NT2/D1 (cell line): ENCODE measurements at regions not wholly inside any gene's neighbourhood (a gene's known extent, or its start where the extent isn't known, plus 50 kb on each side); places are given as distances from the start of the nearest gene placed in this dataset.
"Not testable (repeated sequence)": the region's sequence is repeated elsewhere in the genome, so short reads cannot be mapped to it uniquely, and the experiment has no call there.

Experiments
- DNase-seq: peaks from one replicate; pipeline ENCODE4 v3.0.0-alpha.2; 2011; ENCODE audit warnings: low read depth, low spot score
- H3K27me3 ChIP-seq: 2 replicates; pipeline ENCODE4 v1.6.0; 2011; ENCODE audit warnings: mild to moderate bottlenecking; ENCODE audit not compliant: insufficient read length, insufficient read depth
- H3K36me3 ChIP-seq: 2 replicates; pipeline ENCODE4 v1.6.1; 2011; ENCODE audit warnings: mild to moderate bottlenecking, low read length, mixed read lengths; ENCODE audit not compliant: insufficient read depth, insufficient read length
- H3K4me1 ChIP-seq: 2 replicates; pipeline ENCODE4 v1.5.1; 2011; ENCODE audit not compliant: insufficient read depth, insufficient read length
- H3K4me3 ChIP-seq: 2 replicates; pipeline ENCODE4 v1.5.1; 2011; ENCODE audit warnings: low read depth; ENCODE audit not compliant: insufficient read length
- H3K9ac ChIP-seq: 2 replicates; pipeline ENCODE4 v1.6.0; 2011; ENCODE audit warnings: low read depth; ENCODE audit not compliant: insufficient read length
- H3K9me3 ChIP-seq: 2 replicates; pipeline ENCODE4 v1.5.1; 2011; ENCODE audit warnings: mild to moderate bottlenecking, low read length; ENCODE audit not compliant: insufficient read depth
- SUZ12 ChIP-seq: IDR thresholded peaks from 2 replicates; pipeline ENCODE4 v1.6.1; 2011; ENCODE audit not compliant: insufficient read length, insufficient read depth; ENCODE audit errors: extremely low read depth
- YY1 ChIP-seq: IDR thresholded peaks from 2 replicates; pipeline ENCODE4 v1.6.1; 2011; ENCODE audit not compliant: insufficient read length, insufficient read depth
- ZNF274 ChIP-seq: IDR thresholded peaks from 2 replicates; pipeline ENCODE4 v1.6.1; 2011; ENCODE audit warnings: mild to moderate bottlenecking, low read depth, low read length

DNA sequence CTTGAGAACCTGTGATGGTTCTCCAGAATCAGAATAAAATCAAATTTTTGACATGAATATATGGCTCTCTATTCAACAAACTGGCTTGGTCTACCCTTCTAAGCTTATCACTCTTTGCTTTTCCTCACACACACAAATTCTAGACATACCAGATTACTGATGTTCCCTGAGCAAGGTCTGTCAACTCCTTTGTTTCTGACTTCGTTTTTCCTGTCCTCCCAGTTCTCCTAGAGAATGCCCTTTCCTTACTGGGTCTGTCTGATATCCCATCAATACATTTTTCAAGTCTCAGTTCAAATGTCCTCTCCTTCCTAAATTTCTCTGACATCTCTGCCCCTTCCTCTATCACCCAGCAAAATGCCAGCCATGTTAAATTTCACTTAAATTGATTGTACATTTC lies 202.1 kb upstream of the IGFBP7 start:
- TF ChIP-seq SUZ12 (no peak), YY1 (no peak), ZNF274 (no peak)
- H3K9ac ChIP-seq: no peak overlapping the region
- no peaks in the 10 kb centered on the region for H3K4me1 ChIP-seq
- no peaks in the 10 kb centered on the region for H3K36me3 ChIP-seq
- no peaks in the 10 kb centered on the region for H3K9me3 ChIP-seq
- no peaks in the 10 kb centered on the region for H3K27me3 ChIP-seq
- no peak overlapping the region for H3K4me3 ChIP-seq
- no peak for DNase-seq

DNA sequence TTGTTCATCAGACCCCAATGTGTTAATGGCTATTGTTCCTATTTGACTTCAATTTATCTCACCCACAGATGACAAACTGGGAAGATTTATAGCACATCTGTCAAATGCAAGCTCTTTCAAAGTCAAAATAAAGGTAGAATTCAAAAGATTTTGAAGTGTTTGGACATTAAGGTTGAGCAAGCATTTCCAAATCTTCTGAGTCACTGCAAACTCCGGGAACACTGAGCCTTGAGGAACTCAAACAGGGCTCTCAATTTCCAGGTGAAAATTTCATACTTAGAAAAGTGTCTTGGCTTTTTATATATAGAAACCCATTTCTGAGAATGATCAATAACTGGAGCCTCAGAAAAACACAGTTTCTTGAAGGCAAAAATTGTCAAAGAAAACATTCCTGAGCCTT lies 199.5 kb upstream of the IGFBP7 start:
- Histone ChIP-seq H3K27me3 (no peaks in the 10 kb centered on the region), H3K9me3 (no peaks in the 10 kb centered on the region), H3K4me1 (no peaks in the 10 kb centered on the region), H3K4me3 (no peak overlapping the region), H3K9ac (no peak overlapping the region), H3K36me3 (no peaks in the 10 kb centered on the region)
- no peak for DNase-seq
- TF ChIP-seq YY1: no peak
- no peak for TF ChIP-seq SUZ12
- TF ChIP-seq ZNF274: no peak

GRCh38 chr4:57308301-57308700 lies 198.1 kb upstream of the IGFBP7 start:
- Histone ChIP-seq H3K9ac (no peak overlapping the region), H3K27me3 (no peaks in the 10 kb centered on the region), H3K4me3 (no peak overlapping the region), H3K36me3 (no peaks in the 10 kb centered on the region), H3K9me3 (no peaks in the 10 kb centered on the region), H3K4me1 (no peaks in the 10 kb centered on the region)
- TF ChIP-seq SUZ12 (no peak), ZNF274 (no peak), YY1 (no peak)
- no peak for DNase-seq

DNA sequence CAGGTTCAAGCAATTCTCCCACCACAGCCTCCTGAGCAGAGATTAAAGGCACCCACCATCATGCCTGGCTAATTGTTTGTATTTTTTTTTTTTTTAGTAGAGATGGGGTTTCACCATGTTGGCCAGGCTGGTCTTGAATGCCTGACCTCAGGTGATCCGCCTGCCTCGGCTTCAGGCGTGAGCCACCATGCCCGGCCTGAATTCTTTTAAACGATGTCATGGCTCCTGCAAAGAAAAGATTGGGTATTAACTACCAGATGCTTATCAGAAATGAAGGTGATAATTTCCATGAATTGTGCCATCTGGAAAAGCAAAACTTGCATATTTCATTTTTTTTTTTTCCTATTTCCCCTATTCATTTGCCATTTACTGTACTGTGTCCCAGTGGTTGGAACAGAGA lies 195.7 kb upstream of the IGFBP7 start:
- Histone ChIP-seq H3K36me3 (no peaks in the 10 kb centered on the region), H3K27me3 (no peaks in the 10 kb centered on the region), H3K9me3 (no peaks in the 10 kb centered on the region), H3K9ac (no peak overlapping the region), H3K4me3 (no peak overlapping the region), H3K4me1 (no peaks in the 10 kb centered on the region)
- TF ChIP-seq SUZ12: no peak
- no peak for TF ChIP-seq YY1
- no peak for TF ChIP-seq ZNF274
- DNase-seq: no peak

- Histone ChIP-seq H3K36me3 (no peaks in the 10 kb centered on the region), H3K9me3 (peaks cover 10% of the 10 kb centered on the region; the same call in 1 of the 2 replicates), H3K4me1 (no peaks in the 10 kb centered on the region), H3K27me3 (no peaks in the 10 kb centered on the region), H3K4me3 (no peak overlapping the region), H3K9ac (no peak overlapping the region)
- DNase-seq: no peak
- no peak for TF ChIP-seq YY1
Observed at GRCh38 chr4:57303012-57303751, 193.0 kb upstream of the IGFBP7 start.

DNA sequence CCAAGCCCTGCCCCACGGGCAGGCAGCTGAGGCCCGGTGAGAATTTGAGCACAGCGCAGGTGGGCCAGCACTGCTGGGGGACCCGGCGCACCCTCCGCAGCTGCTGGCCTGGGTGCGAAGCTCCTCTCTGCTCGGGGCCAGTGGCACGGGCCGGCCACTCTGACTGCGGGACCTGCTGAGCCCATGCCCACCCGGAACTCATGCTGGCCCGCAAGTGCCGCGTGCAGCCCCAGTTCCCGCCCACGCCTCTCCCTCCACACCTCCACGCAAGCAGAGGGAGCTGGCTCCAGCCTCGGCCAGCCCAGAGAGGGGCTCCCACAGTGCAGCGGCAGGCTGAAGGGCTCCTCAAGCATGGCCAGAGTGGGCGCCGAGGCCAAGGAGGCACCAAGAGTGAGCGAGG lies 190.1 kb upstream of the IGFBP7 start:
- H3K4me1 ChIP-seq, H3K9ac ChIP-seq, DNase-seq, H3K4me3 ChIP-seq, H3K27me3 ChIP-seq, H3K36me3 ChIP-seq: not testable (repeated sequence)
- H3K9me3 ChIP-seq: peaks cover 10% of the 10 kb centered on the region; the same call in 1 of the 2 replicates

- no peaks in the 10 kb centered on the region for H3K27me3 ChIP-seq
- no peak for DNase-seq
- TF ChIP-seq YY1 (no peak), SUZ12 (no peak), ZNF274 (no peak)
- H3K36me3 ChIP-seq: no peaks in the 10 kb centered on the region
- no peaks in the 10 kb centered on the region for H3K4me1 ChIP-seq
- no peak overlapping the region for H3K9ac ChIP-seq
- H3K9me3 ChIP-seq: peaks cover 23% of the 10 kb centered on the region
- H3K4me3 ChIP-seq: no peak overlapping the region
Observed at GRCh38 chr4:57291911-57292310, 181.7 kb upstream of the IGFBP7 start.
